ENCODE measurements at regions not wholly inside any gene's neighbourhood (a gene's known extent, or its start where the extent isn't known, plus 50 kb on each side); places are given as distances from the start of the nearest gene placed in this dataset.

DNA sequence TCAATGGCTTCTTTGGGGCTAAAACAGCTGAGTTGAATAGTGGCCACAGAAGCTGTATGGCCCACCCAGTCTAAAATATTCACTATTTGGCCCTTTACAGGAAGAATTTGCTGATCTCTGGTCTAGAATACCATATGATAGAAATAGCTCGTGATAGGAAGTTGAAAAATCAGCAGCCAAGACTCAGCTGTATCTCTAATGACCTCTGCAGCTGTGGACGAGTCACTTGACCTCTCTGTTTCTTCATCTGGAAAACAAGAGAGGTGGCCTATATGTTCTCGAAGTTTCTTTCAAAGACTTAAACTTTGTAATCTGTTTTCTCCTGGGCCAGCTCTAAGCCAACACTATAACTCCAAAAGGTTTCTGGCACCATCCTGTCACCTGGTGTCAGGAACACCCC lies 129.2 kb downstream of the ZBTB18 start:
- Histone ChIP-seq H3K4me2 (no peak overlapping the region), H3K27ac (no peak overlapping the region), H3K36me3 (no peaks in the 10 kb centered on the region), H3K9me3 (ENCODE audit: low read depth) (no peaks in the 10 kb centered on the region), H3K79me2 (ENCODE audit: low read depth) (no peaks in the 10 kb centered on the region), H3K4me3 (no peak overlapping the region), H3K9ac (no peak overlapping the region), H3K27me3 (no peaks in the 10 kb centered on the region), H3F3A (ENCODE audit: low read depth) (no peaks in the 10 kb centered on the region), H2AFZ (replicated peaks) (no peak overlapping the region), H3K4me1 (peaks cover 6% of the 10 kb centered on the region), H4K20me1 (ENCODE audit: low read depth) (no peaks in the 10 kb centered on the region)
- Mint-ChIP-seq H3K27me3 (ENCODE audit: insufficient read depth, low read depth) (peaks cover 5% of the 10 kb centered on the region), H3K27ac (no peak overlapping the region), H3K9me3 (no peaks in the 10 kb centered on the region), H3K4me1 (peaks cover 11% of the 10 kb centered on the region), H3K36me3 (no peaks in the 10 kb centered on the region), H3K4me3 (no peak overlapping the region)
- TF ChIP-seq EZH2 (IDR thresholded peaks at IDR 0.05) = no peak
- no peak for TF ChIP-seq EZH2phosphoT487 (IDR thresholded peaks at IDR 0.05)
- TF ChIP-seq, protein P1, sequence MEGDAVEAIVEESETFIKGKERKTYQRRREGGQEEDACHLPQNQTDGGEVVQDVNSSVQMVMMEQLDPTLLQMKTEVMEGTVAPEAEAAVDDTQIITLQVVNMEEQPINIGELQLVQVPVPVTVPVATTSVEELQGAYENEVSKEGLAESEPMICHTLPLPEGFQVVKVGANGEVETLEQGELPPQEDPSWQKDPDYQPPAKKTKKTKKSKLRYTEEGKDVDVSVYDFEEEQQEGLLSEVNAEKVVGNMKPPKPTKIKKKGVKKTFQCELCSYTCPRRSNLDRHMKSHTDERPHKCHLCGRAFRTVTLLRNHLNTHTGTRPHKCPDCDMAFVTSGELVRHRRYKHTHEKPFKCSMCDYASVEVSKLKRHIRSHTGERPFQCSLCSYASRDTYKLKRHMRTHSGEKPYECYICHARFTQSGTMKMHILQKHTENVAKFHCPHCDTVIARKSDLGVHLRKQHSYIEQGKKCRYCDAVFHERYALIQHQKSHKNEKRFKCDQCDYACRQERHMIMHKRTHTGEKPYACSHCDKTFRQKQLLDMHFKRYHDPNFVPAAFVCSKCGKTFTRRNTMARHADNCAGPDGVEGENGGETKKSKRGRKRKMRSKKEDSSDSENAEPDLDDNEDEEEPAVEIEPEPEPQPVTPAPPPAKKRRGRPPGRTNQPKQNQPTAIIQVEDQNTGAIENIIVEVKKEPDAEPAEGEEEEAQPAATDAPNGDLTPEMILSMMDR (IDR thresholded peaks at IDR 0.05) = no peak
- DNase-seq (ENCODE audit: low spot score) = no peak

DNA sequence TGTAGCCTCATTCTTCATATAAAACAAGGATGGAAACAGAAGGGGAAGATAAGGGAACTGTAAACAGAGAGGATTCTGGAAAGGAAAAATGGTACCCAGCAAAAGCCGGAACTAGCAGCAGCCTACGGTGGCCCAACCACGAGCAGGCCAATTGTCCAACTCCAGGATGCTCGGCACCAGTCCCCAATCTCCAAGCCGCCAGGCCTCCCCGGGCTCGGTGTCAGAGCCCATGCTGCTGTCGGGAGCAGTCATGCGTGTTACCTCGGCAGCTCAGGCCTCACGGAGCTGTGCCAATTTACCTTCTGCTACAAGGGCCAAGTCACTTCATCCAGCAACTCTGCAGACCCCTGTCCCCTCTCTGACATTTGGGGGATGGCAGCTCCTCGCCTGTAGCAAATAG lies 130.8 kb downstream of the ZBTB18 start:
- Mint-ChIP-seq H3K4me1 (peaks cover 11% of the 10 kb centered on the region), H3K36me3 (no peaks in the 10 kb centered on the region), H3K4me3 (no peak overlapping the region), H3K27ac (no peak overlapping the region), H3K27me3 (ENCODE audit: insufficient read depth, low read depth) (peaks cover 5% of the 10 kb centered on the region), H3K9me3 (no peaks in the 10 kb centered on the region)
- Histone ChIP-seq H3F3A (ENCODE audit: low read depth) (no peaks in the 10 kb centered on the region), H3K27ac (no peak overlapping the region), H3K36me3 (no peaks in the 10 kb centered on the region), H3K4me2 (no peak overlapping the region), H3K9me3 (ENCODE audit: low read depth) (no peaks in the 10 kb centered on the region), H3K4me1 (no peaks in the 10 kb centered on the region), H3K79me2 (ENCODE audit: low read depth) (no peaks in the 10 kb centered on the region), H3K9ac (no peak overlapping the region), H3K4me3 (no peak overlapping the region), H2AFZ (replicated peaks) (no peak overlapping the region), H4K20me1 (ENCODE audit: low read depth) (no peaks in the 10 kb centered on the region), H3K27me3 (no peaks in the 10 kb centered on the region)
- TF ChIP-seq, protein P1 (IDR thresholded peaks at IDR 0.05) = no peak
- DNase-seq (ENCODE audit: low spot score) = no peak

DNA sequence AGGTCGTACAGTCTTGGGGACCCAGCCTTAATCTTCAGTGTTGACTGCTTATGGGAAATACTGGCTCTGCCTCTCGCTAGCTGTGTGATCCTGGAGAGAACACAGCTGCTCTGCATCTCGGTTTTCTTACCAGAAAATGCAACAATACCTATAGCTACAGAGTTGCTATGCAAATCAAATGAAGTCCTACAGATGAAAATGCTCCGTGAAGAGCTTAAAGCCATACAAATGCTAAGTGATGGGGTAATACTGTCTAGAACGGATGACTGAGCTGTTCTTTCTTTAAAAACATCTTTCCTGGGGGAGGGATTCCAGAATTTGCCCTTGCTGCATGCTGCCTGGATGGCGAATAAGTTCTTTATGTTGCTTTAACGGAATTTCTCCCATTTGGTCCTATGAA lies 132.0 kb downstream of the ZBTB18 start:
- Histone ChIP-seq H3K4me3 (no peak overlapping the region), H3K27ac (no peak overlapping the region), H3K4me2 (no peak overlapping the region), H3K27me3 (no peaks in the 10 kb centered on the region), H3K9ac (no peak overlapping the region), H3K79me2 (ENCODE audit: low read depth) (no peaks in the 10 kb centered on the region), H3K36me3 (no peaks in the 10 kb centered on the region), H3K4me1 (no peaks in the 10 kb centered on the region), H3F3A (ENCODE audit: low read depth) (no peaks in the 10 kb centered on the region), H2AFZ (replicated peaks) (peak overlapping the region; percentile 42), H3K9me3 (ENCODE audit: low read depth) (no peaks in the 10 kb centered on the region), H4K20me1 (ENCODE audit: low read depth) (no peaks in the 10 kb centered on the region)
- Mint-ChIP-seq H3K4me1 (peaks cover 11% of the 10 kb centered on the region), H3K36me3 (no peaks in the 10 kb centered on the region), H3K27ac (peak overlapping the region; percentile 80), H3K27me3 (ENCODE audit: insufficient read depth, low read depth) (peaks cover 5% of the 10 kb centered on the region), H3K9me3 (no peaks in the 10 kb centered on the region), H3K4me3 (no peak overlapping the region)
- TF ChIP-seq, protein P1 (IDR thresholded peaks at IDR 0.05) = no peak
- TF ChIP-seq EZH2phosphoT487 (IDR thresholded peaks at IDR 0.05) = no peak
- no peak for TF ChIP-seq EZH2 (IDR thresholded peaks at IDR 0.05)
- DNase-seq (ENCODE audit: low spot score) = no peak

DNA sequence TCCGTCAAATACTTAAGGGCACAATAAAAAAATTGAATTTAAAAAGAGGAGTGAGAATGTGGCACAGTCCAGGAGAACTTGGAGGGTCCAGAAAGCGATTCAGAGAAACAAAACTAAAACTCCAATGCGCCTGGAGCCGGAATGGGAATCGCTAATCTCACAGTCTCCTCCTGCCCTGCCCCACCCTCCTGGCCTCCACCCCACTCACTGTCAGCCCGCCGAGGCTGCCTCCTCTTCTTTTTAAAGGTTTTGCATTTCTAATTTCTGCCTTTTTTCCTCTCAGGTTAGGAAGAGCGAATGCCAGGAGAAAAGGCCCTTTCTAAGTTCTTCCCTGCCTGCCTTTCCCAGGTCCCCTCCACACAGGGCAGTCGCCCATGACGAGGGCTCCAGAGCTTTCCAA lies 135.3 kb downstream of the ZBTB18 start:
- Mint-ChIP-seq H3K27ac (no peak overlapping the region), H3K36me3 (no peaks in the 10 kb centered on the region), H3K4me3 (no peak overlapping the region), H3K4me1 (peaks cover 11% of the 10 kb centered on the region), H3K27me3 (ENCODE audit: insufficient read depth, low read depth) (peaks cover 8% of the 10 kb centered on the region), H3K9me3 (peaks cover 8% of the 10 kb centered on the region)
- no peaks in the 10 kb centered on the region for H3F3A ChIP-seq (ENCODE audit: low read depth)
- DNase-seq (ENCODE audit: low spot score) = no peak
- no peak overlapping the region for H3K4me2 ChIP-seq
- H3K4me1 ChIP-seq = no peaks in the 10 kb centered on the region
- H2AFZ ChIP-seq (replicated peaks) = no peak overlapping the region
- no peak overlapping the region for H3K27ac ChIP-seq
- no peaks in the 10 kb centered on the region for H4K20me1 ChIP-seq (ENCODE audit: low read depth)
- TF ChIP-seq EZH2phosphoT487 (IDR thresholded peaks at IDR 0.05) = no peak
- no peak for TF ChIP-seq EZH2 (IDR thresholded peaks at IDR 0.05)
- TF ChIP-seq, protein P1 (IDR thresholded peaks at IDR 0.05) = no peak
- no peak overlapping the region for H3K4me3 ChIP-seq
- no peaks in the 10 kb centered on the region for H3K36me3 ChIP-seq
- no peaks in the 10 kb centered on the region for H3K9me3 ChIP-seq (ENCODE audit: low read depth)
- H3K9ac ChIP-seq = no peak overlapping the region
- H3K27me3 ChIP-seq = no peaks in the 10 kb centered on the region
- H3K79me2 ChIP-seq (ENCODE audit: low read depth) = no peaks in the 10 kb centered on the region

All from neural progenitor cell (in vitro differentiated cells).